MM.1S (cell line): ENCODE measurements at regions not wholly inside any gene's neighbourhood (a gene's known extent, or its start where the extent isn't known, plus 50 kb on each side); places are given as distances from the start of the nearest gene placed in this dataset.

Experiments used
- DNase-seq: peaks from one replicate; pipeline ENCODE4 v3.0.0-alpha.2; 2015
- H2AFZ ChIP-seq: fragments of 300-600 bp; sonication (generic); 2 replicates; pipeline ENCODE4 v1.6.0; 2016; ENCODE audit warnings: antibody characterized with exemption, low read length
- H3F3A ChIP-seq: fragments of 300-600 bp; sonication (generic); 2 replicates; pipeline ENCODE4 v1.6.1; 2016; ENCODE audit warnings: mild to moderate bottlenecking, antibody characterized with exemption, low read length, moderate library complexity, mixed read lengths; ENCODE audit not compliant: insufficient read depth
- H3K27ac ChIP-seq: fragments of 300-600 bp; sonication (generic); 2 replicates; pipeline ENCODE4 v1.5.1; 2016; ENCODE audit warnings: mild to moderate bottlenecking, low read length
- H3K27me3 ChIP-seq: fragments of 300-600 bp; sonication (generic); replicated peaks from 2 replicates; pipeline ENCODE4 v1.6.0; 2016; ENCODE audit warnings: low read length; ENCODE audit not compliant: insufficient read depth
- H3K36me3 ChIP-seq: fragments of 300-600 bp; sonication (generic); replicated peaks from 2 replicates; pipeline ENCODE4 v1.6.1; 2016; ENCODE audit warnings: mild to moderate bottlenecking, low read length, mixed read lengths; ENCODE audit not compliant: insufficient read depth
- H3K4me1 ChIP-seq: fragments of 300-600 bp; sonication (generic); 2 replicates; pipeline ENCODE4 v1.6.1; 2016; ENCODE audit warnings: low read length, mixed read lengths
- H3K4me2 ChIP-seq: fragments of 300-600 bp; sonication (generic); 2 replicates; pipeline ENCODE4 v1.6.0; 2016; ENCODE audit warnings: low read depth, low read length
- H3K4me3 ChIP-seq: fragments of 300-600 bp; sonication (generic); 2 replicates; pipeline ENCODE4 v1.5.1; 2016; ENCODE audit warnings: low read length, mixed read lengths
- H3K79me2 ChIP-seq: fragments of 300-600 bp; sonication (generic); 2 replicates; pipeline ENCODE4 v1.6.1; 2016; ENCODE audit warnings: mixed run types, low read length, mixed read lengths
- H3K9ac ChIP-seq: fragments of 300-600 bp; sonication (generic); 2 replicates; pipeline ENCODE4 v1.6.1; 2016; ENCODE audit warnings: low read length, mixed read lengths
- H3K9me2 ChIP-seq: fragments of 300-600 bp; sonication (generic); replicated peaks from 2 replicates; pipeline ENCODE4 v1.6.1; 2016; ENCODE audit warnings: mild to moderate bottlenecking, low read length, mixed read lengths; ENCODE audit not compliant: insufficient read depth
- H3K9me3 ChIP-seq: fragments of 300-600 bp; sonication (generic); replicated peaks from 2 replicates; pipeline ENCODE4 v1.6.1; 2016; ENCODE audit warnings: mild to moderate bottlenecking, low read length, mixed read lengths; ENCODE audit not compliant: insufficient read depth
- H4K20me1 ChIP-seq: fragments of 300-600 bp; sonication (generic); 2 replicates; pipeline ENCODE4 v1.6.1; 2016; ENCODE audit warnings: mild to moderate bottlenecking, low read length, moderate library complexity, mixed read lengths; ENCODE audit not compliant: insufficient read depth
- CTCF ChIP-seq: fragments of 300-600 bp; sonication (generic); IDR thresholded peaks from 2 replicates; pipeline ENCODE4 v1.5.1; 2016; ENCODE audit warnings: antibody characterized with exemption, low read length, mixed read lengths
- EZH2 ChIP-seq: fragments of 300-600 bp; sonication (generic); optimal IDR thresholded peaks from 2 replicates; pipeline ENCODE3; 2017; ENCODE audit warnings: low read depth, mild to moderate bottlenecking, antibody characterized with exemption, low read length, mixed read lengths
- EZH2phosphoT487 ChIP-seq: fragments of 300-600 bp; sonication (generic); IDR thresholded peaks from 2 replicates; pipeline ENCODE4 v1.6.1; 2018; ENCODE audit warnings: antibody characterized with exemption, low read length

- no peak overlapping the region for H3K4me2 ChIP-seq
- no peak for DNase-seq
These were observed 217.2 kb downstream of the BCAS1 start for GRCh38 chr20:53853111-53853713.

GRCh38 chr20:53852691-53853090 lies 217.7 kb downstream of the BCAS1 start:
- no peak overlapping the region for H3K9ac ChIP-seq
- H3K79me2 ChIP-seq = no peaks in the 10 kb centered on the region
- no peaks in the 10 kb centered on the region for H3K27me3 ChIP-seq
- DNase-seq = no peak
- no peak for TF ChIP-seq EZH2phosphoT487
- TF ChIP-seq CTCF = no peak
- TF ChIP-seq EZH2 = no peak
- H3K27ac ChIP-seq = no peak overlapping the region
- no peaks in the 10 kb centered on the region for H3K9me2 ChIP-seq
- H4K20me1 ChIP-seq = no peaks in the 10 kb centered on the region
- H3F3A ChIP-seq = no peaks in the 10 kb centered on the region
- no peaks in the 10 kb centered on the region for H3K9me3 ChIP-seq
- peaks cover 6% of the 10 kb centered on the region for H3K4me1 ChIP-seq
- H3K4me3 ChIP-seq = no peak overlapping the region
- H2AFZ ChIP-seq = no peak overlapping the region
- no peak overlapping the region for H3K4me2 ChIP-seq
- H3K36me3 ChIP-seq = no peaks in the 10 kb centered on the region

More at GRCh38 chr20:53853111-53853713, 217.2 kb downstream of the BCAS1 start:
- H4K20me1 ChIP-seq = no peaks in the 10 kb centered on the region
- no peak overlapping the region for H2AFZ ChIP-seq
- H3K79me2 ChIP-seq = no peaks in the 10 kb centered on the region
- no peaks in the 10 kb centered on the region for H3K9me3 ChIP-seq
- H3K27ac ChIP-seq = no peak overlapping the region
- no peak overlapping the region for H3K9ac ChIP-seq
- no peak for TF ChIP-seq CTCF
- no peak for TF ChIP-seq EZH2phosphoT487
- no peak for TF ChIP-seq EZH2
- H3K9me2 ChIP-seq = no peaks in the 10 kb centered on the region
- peaks cover under 1% of the 10 kb centered on the region for H3K4me1 ChIP-seq
- H3K4me3 ChIP-seq = no peak overlapping the region
- no peaks in the 10 kb centered on the region for H3K36me3 ChIP-seq
- H3K27me3 ChIP-seq = no peaks in the 10 kb centered on the region
- no peaks in the 10 kb centered on the region for H3F3A ChIP-seq

GRCh38 chr20:53852014-53852413 lies 218.4 kb downstream of the BCAS1 start:
- no peak overlapping the region for H3K9ac ChIP-seq
- no peak overlapping the region for H3K4me3 ChIP-seq
- no peaks in the 10 kb centered on the region for H3K9me3 ChIP-seq
- H3K9me2 ChIP-seq = no peaks in the 10 kb centered on the region
- H4K20me1 ChIP-seq = no peaks in the 10 kb centered on the region
- no peak for DNase-seq
- H3K79me2 ChIP-seq = no peaks in the 10 kb centered on the region
- no peak overlapping the region for H3K27ac ChIP-seq
- H3K4me2 ChIP-seq = no peak overlapping the region
- H3K36me3 ChIP-seq = no peaks in the 10 kb centered on the region
- H3F3A ChIP-seq = no peaks in the 10 kb centered on the region
- TF ChIP-seq CTCF (no peak), EZH2 (no peak), EZH2phosphoT487 (no peak)
- H2AFZ ChIP-seq = no peak overlapping the region
- peaks cover 12% of the 10 kb centered on the region for H3K4me1 ChIP-seq
- no peaks in the 10 kb centered on the region for H3K27me3 ChIP-seq
